A172 (cell line): ENCODE measurements at regions not wholly inside any gene's neighbourhood (a gene's known extent, or its start where the extent isn't known, plus 50 kb on each side); places are given as distances from the start of the nearest gene placed in this dataset.
"Not testable (repeated sequence)": the region's sequence is repeated elsewhere in the genome, so short reads cannot be mapped to it uniquely, and the experiment has no call there.

Experiments used
- DNase-seq: peaks from one replicate; pipeline ENCODE4 v3.0.0-alpha.2; 2015; ENCODE audit warnings: low spot score

- DNase-seq = no peak
Observed at GRCh38 chr4:66554826-66555225, 884.5 kb upstream of the EPHA5 start.

DNA sequence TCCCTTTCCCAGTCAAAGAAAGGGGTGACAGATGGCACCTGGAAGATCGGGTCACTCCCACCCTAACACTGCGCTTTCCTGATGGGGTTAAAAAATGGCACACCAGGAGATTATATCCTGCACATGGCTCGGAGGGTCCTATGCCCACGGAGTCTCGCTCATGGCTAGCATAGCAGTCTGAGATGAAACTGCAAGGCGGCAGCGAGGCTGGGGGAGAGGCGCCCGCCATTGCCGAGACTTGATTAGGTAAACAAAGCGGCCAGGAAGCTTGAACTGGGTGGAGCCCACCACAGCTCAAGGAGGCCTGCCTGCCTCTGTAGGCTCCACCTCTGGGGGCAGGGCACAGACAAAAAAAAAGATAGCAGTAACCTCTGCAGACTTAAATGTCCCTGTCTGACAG lies 875.0 kb upstream of the EPHA5 start:
- DNase-seq = not testable (repeated sequence)

DNA sequence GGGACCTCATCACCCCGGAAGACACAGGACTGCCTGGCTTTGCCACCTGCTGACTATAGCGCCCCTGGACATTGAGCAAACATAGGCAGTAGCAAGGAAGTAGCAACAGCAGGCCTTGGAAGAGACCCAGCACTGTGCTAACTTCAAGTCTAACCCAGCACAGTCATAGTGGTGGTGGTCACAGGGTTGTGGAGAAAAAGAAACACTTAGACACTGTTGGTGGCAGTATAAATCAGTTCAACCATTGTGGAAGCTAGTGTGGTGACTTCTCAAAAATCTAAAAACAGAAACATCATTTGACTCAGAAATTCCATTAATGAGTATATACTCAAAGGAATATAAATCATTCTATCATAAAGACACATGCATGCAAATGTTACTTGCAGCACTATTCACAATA lies 874.0 kb upstream of the EPHA5 start:
- DNase-seq = no peak

DNA sequence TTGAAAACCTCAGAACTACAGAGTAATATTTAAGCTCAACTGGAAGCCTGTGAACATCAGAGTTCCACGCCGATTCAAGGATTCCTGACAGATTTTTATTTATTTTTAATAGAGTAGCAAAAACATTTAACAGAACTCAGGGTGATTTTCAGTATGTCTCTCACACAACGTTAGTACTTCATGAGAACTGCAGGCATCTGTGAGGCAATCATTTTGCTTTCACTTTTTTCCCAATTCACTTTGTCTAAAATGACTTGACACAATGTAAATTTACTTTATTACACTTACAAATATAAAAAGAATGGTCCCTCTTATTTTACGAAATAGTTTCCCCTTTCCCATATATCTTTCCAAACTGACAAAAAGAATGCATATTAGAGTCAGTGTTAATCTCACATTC lies 869.5 kb upstream of the EPHA5 start:
- no peak for DNase-seq

- DNase-seq = no peak
Observed at GRCh38 chr4:66524781-66525180, 854.5 kb upstream of the EPHA5 start.

- DNase-seq = no peak
Observed at GRCh38 chr4:66522244-66522643, 852.0 kb upstream of the EPHA5 start.

DNA sequence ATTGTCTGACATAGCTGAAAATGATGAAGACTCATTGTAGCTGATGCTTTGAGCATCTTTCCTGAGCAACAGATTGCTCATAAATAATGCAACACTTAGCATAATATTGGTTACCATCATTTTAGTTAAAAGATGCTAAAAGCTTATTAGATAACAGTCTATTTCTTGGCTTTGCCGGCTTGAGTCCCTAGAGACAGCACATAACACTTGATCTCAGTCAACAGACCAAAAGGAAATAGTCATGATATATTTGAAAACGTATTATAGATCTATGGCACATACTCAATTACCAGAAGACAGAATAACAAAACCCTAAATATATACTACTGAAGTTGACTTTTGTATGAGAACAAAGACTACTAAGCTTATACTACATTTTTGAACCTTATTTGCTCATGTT lies 846.7 kb upstream of the EPHA5 start:
- DNase-seq = no peak

- no peak for DNase-seq
Observed at GRCh38 chr4:66506985-66507384, 836.7 kb upstream of the EPHA5 start.

GRCh38 chr4:66501997-66502396 lies 831.7 kb upstream of the EPHA5 start:
- DNase-seq = no peak

DNA sequence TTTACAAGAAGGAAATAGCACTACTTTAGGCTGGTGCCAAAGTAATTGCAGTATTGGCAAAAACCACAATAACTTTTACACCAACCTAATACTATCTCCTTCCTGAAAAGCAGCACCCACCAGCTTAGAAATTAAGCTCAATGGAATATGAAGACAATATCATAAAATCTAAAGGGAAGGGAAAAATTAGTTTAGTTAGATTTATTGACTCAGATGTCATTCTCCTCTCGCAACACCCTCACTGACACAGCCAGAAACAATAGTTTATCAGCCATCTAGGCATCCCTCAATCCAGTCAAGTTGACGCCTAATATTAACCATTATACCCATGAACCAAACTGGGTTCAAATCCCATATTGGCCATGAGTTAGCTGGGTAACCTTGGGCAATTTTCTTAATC lies 820.4 kb upstream of the EPHA5 start:
- DNase-seq = no peak

- DNase-seq = peak; percentile 44
Observed at GRCh38 chr4:66489783-66490452, 819.6 kb upstream of the EPHA5 start.

- no peak for DNase-seq
Observed at GRCh38 chr4:66489370-66489769, 819.1 kb upstream of the EPHA5 start.

GRCh38 chr4:66486068-66486467 lies 815.8 kb upstream of the EPHA5 start:
- DNase-seq = no peak

DNA sequence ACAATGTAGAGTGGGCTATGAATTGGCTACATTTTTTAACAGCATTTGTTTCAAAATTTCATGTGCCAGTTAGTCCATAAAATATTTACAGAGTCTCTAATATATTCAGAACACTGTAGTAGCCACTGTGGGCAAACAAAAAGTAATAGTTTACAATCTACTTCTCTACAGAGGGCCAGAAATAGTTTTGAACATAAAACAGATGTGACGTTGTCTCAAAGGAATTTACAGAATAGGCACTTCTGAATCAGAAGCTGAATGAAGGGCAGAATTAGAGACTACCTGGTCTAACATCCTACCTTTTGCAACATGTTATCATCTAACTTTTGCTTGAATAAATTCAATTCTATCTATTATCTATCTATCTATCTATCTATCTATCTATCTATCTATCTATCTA lies 811.9 kb upstream of the EPHA5 start:
- no peak for DNase-seq

GRCh38 chr4:66475596-66475995 lies 805.3 kb upstream of the EPHA5 start:
- no peak for DNase-seq

DNA sequence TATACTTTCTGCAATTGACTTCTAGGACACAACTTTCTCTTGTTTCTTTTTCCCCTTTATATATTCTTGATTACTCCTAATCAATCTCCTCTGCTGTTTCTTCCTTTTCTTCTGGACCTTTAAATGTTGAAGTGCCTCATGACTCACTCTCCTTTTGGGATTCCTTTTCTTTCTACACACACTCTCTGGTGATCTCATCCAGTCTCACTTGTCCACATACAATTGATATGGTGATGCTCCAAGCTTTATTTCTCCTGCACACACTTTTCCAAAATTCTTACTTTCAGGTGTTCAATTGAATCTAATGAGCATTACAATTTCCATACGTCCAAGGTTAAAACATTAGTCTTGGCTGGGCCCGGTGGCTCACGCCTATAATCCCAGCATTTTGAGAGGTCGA lies 794.8 kb upstream of the EPHA5 start:
- no peak for DNase-seq

- not testable (repeated sequence) for DNase-seq
Observed at GRCh38 chr4:66462890-66463289, 792.6 kb upstream of the EPHA5 start.

- no peak for DNase-seq
Observed at GRCh38 chr4:66451741-66452140, 781.5 kb upstream of the EPHA5 start.

- no peak for DNase-seq
Observed at GRCh38 chr4:66443008-66443407, 772.7 kb upstream of the EPHA5 start.

- no peak for DNase-seq
Observed at GRCh38 chr4:66439508-66439907, 769.2 kb upstream of the EPHA5 start.

DNA sequence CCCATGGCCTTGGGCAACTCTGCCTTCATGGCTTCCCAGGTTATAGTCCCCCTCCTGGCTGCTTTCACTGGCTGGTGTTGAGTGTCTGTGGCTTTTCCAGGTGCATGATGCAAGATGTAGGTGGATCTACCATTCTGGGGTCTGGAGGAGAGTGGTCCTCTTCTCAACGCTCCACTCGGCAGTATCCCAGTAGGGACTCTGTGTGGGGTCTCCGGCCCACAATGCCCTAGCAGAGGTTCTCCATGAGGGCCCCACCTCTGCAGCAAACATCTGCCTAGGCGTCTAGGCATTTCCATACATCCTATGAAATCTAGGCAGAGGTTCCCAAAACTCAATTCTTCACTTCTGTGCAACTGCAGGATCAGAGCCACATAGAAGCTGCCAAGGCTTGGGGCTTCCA lies 763.4 kb upstream of the EPHA5 start:
- no peak for DNase-seq

DNA sequence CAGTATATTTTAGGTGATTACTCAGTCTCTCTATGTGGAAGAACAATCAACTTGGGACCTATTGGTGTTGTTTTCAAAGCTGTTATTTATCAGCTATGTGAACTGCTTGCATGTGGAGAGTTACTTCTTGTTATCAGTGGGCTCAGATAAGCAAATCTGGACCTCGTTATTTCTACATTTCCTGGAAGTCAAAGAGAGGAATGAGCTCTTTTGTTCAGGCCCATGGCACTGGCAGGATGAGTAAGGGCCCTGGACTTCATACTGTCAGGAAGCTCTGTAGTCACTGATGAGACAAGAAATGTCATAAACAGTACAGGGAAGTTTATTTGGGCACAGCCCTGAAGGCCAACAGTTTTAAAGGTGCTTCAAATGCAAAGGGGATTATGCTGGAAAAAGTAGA lies 760.6 kb upstream of the EPHA5 start:
- DNase-seq = no peak

- no peak for DNase-seq
Observed at GRCh38 chr4:66429276-66429675, 759.0 kb upstream of the EPHA5 start.

GRCh38 chr4:66416425-66416824 lies 746.1 kb upstream of the EPHA5 start:
- no peak for DNase-seq
